SK-N-MC (cell line): ENCODE measurements at regions not wholly inside any gene's neighbourhood (a gene's known extent, or its start where the extent isn't known, plus 50 kb on each side); places are given as distances from the start of the nearest gene placed in this dataset.

Source experiments
- DNase-seq: peaks from one replicate; pipeline ENCODE4 v3.0.0-alpha.2; 2011; ENCODE audit warnings: low read depth, low spot score
- H3K27ac ChIP-seq: fragments of 200-600 bp; sonication (generic); 2 replicates; pipeline ENCODE4 v1.5.1; 2016; ENCODE audit warnings: mixed run types
- H3K36me3 ChIP-seq: fragments of 200-600 bp; sonication (generic); 2 replicates; pipeline ENCODE4 v1.6.1; 2017; ENCODE audit warnings: antibody characterized with exemption, low read length, mixed read lengths; ENCODE audit not compliant: insufficient read depth
- H3K4me3 ChIP-seq: fragments of 200-600 bp; sonication (generic); 2 replicates; pipeline ENCODE4 v1.5.1; 2016
- H3K9ac ChIP-seq: fragments of 200-600 bp; sonication (generic); 2 replicates; pipeline ENCODE4 v1.8.0; 2017; ENCODE audit warnings: mixed run types, mixed read lengths; ENCODE audit not compliant: insufficient read length
- H3K9me3 ChIP-seq: fragments of 200-600 bp; sonication (generic); 2 replicates; pipeline ENCODE4 v1.6.1; 2017; ENCODE audit warnings: low read depth, mild to moderate bottlenecking, antibody characterized with exemption, low read length, moderate library complexity, mixed read lengths
- EZH2 ChIP-seq: fragments of 200-600 bp; sonication (generic); IDR thresholded peaks from one replicate; pipeline ENCODE4 v1.6.1; 2017; ENCODE audit warnings: antibody characterized with exemption
- FOXP2 ChIP-seq: optimal IDR thresholded peaks from 2 replicates; pipeline ENCODE3; 2011; ENCODE audit warnings: mild to moderate bottlenecking, moderate library complexity; ENCODE audit not compliant: insufficient read depth; ENCODE audit errors: extremely low read length, control extremely low read depth
- POLR2AphosphoS5 ChIP-seq: IDR thresholded peaks from 2 replicates; pipeline ENCODE4 v1.6.1; 2012; ENCODE audit warnings: mild to moderate bottlenecking, low read depth, low read length, borderline replicate concordance

DNA sequence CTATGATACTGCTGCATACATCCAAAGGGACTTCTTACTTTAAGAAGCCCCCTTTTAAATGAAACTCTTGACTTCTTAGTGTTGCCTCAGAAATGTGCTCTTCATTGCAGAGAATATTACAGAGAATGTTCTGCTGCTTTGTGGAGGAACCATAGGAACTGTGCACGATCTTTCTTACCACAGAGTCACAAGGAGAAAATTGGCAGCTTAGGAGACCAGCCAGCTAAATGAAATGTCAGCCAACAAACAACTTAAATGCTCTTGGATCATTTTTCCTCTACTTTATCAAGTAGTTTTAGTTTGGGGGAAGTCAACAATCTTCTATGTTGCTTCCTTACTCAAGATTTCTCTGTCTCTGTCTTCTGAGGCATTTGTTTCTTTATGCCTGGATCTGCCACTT lies 125.9 kb upstream of the MLIP start:
- DNase-seq = no peak
- peak overlapping the region; percentile 45 for H3K27ac ChIP-seq
- H3K9ac ChIP-seq = peak overlapping the region; percentile 27
- H3K4me3 ChIP-seq = no peak overlapping the region
- TF ChIP-seq EZH2 (no peak), FOXP2 (no peak), POLR2AphosphoS5 (no peak)
- no peaks in the 10 kb centered on the region for H3K9me3 ChIP-seq
- H3K36me3 ChIP-seq = no peaks in the 10 kb centered on the region

DNA sequence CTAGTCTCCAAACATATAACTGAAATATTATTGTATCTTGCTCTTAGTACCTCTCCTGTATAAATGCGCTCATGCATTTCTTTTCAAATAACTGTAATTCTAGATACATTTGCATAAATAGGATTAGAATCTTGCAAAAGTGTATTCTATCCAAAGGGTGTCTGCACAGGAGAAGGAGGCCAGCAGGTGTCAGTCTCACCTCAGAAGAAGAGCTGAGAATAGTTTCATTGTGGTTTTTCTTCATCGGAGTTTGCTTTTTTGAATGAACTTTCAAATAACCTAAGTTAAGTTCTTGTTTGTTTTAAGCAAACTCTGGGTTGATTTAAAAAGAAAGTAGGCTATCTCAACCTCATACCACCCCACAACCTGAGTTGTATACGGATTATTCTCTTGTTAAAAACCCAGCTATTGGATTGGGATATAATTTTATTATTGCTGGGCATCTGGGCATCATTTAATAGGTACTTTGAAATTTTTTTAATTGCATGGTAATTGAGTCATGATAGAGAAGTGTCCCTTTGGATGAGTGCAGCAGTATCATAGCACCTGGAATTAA lies 125.0 kb upstream of the MLIP start:
- DNase-seq = peak; percentile 77
- peak overlapping the region; percentile 45 for H3K4me3 ChIP-seq
- no peaks in the 10 kb centered on the region for H3K36me3 ChIP-seq
- peak overlapping the region; percentile 65; the same call in 1 of the 2 replicates for H3K27ac ChIP-seq
- H3K9ac ChIP-seq = peak overlapping the region; percentile 26
- no peak for TF ChIP-seq EZH2
- no peaks in the 10 kb centered on the region for H3K9me3 ChIP-seq

DNA sequence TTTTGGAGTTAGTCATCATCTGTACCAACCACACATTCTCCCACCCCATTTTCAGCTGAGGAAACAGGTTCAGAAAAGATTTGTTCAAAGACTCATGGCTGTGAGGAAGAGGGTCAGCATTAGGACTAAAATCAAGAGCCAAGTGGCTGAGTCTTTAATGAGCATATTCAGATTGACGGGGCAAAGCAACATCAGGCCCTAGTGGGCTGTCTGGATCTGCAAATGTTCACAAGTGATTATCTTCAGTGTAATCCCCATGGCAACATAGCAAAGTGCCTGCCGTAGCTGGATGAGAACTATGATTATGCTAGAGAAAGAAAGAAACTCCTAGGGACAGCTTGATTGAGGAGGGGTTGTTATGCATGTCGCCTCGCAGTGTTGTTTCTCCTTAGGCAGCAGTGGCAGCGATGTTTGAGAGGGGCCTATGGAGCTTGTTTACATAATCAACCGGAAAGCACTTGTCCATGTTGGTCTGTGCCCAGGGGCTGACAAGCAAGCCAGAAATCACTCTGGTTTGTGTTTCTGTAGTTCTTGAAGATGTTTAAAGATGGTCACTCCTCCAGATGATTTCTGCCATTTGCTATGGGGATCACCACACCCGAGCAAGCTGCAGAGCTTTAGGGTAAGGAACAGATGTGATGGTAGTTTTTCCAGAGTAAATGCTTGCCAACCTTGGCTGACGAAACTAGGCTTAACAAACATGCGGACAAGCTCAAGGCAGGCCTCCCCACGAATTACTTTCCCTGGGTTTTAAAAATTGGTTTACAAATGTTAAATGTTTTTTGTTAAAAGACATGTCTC lies 124.3 kb upstream of the MLIP start:
- peak overlapping the region; percentile 65; the same call in 1 of the 2 replicates for H3K27ac ChIP-seq
- peak overlapping the region; percentile 45 for H3K4me3 ChIP-seq
- H3K36me3 ChIP-seq = no peaks in the 10 kb centered on the region
- peak overlapping the region; percentile 26 for H3K9ac ChIP-seq
- TF ChIP-seq FOXP2 = no peak
- no peak for DNase-seq
- H3K9me3 ChIP-seq = no peaks in the 10 kb centered on the region

DNA sequence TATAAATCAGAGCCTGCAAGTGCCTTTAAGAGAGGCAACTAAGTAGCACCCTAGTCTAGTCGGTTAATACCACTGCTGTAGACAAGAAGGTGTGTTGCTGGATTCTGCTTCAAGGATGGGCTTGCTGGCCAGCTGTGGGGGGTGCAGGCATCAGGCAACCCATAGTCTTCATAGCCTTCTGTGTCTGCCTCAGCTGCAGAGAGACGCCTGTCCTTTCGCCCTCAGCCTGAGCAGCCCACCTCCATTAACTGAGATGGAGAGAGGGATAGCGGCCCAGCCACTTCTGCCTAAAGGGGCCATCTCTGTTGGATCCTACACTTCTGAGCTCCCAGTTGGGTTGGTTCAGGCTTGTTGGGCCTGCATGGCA lies 123.7 kb upstream of the MLIP start:
- Histone ChIP-seq H3K9ac (no peak overlapping the region), H3K9me3 (no peaks in the 10 kb centered on the region), H3K4me3 (no peak overlapping the region), H3K36me3 (no peaks in the 10 kb centered on the region), H3K27ac (0 out of 2 replicates have a peak overlapping the region, but pooled peaks have one; percentile 65)
- no peak for DNase-seq
- TF ChIP-seq POLR2AphosphoS5 (no peak), EZH2 (no peak), FOXP2 (no peak)

DNA sequence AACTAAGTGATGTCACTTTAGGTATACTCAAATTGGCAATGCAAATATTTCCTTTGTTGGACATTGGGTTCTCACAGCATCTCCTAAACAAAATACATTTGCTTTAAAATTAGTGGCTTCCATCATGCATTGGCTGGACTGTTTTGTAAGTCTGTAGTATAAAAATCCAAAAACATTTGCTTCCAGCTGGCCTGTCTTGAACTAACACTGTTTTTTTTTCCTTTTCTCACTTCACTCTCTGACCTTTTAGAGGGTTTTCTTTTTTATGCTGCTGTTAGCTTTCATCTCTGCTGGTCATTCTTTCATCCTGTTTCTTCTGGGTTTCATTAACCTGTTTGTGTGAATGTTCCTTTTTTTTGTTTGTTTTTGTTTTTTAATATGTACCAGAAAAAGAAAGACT lies 121.7 kb upstream of the MLIP start:
- H3K9ac ChIP-seq = no peak overlapping the region
- H3K36me3 ChIP-seq = no peaks in the 10 kb centered on the region
- H3K27ac ChIP-seq = no peak overlapping the region
- no peak for DNase-seq
- H3K4me3 ChIP-seq = no peak overlapping the region
- no peak for TF ChIP-seq FOXP2
- no peak for TF ChIP-seq POLR2AphosphoS5
- TF ChIP-seq EZH2 = no peak
- H3K9me3 ChIP-seq = no peaks in the 10 kb centered on the region

DNA sequence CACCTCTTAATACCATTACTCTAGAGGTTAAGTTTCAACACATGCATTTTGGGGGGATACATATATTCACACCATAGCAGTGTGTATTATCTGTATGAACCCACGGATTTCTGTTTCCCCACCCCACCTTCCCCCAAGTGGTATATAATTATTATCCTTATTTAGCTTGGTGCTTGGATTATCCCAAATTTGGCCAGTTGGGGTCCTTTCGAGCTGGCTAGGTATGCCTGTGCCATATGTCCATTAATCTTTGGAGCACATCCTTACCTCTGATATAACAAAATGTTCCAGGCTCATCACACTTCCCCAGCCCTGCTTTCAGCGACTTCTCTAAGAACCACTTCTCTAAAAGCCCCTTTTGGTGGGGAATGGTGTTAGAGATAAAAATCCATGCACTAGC lies 118.7 kb upstream of the MLIP start:
- no peaks in the 10 kb centered on the region for H3K9me3 ChIP-seq
- H3K27ac ChIP-seq = no peak overlapping the region
- TF ChIP-seq FOXP2 (no peak), EZH2 (no peak), POLR2AphosphoS5 (no peak)
- no peaks in the 10 kb centered on the region for H3K36me3 ChIP-seq
- no peak overlapping the region for H3K4me3 ChIP-seq
- DNase-seq = no peak
- H3K9ac ChIP-seq = no peak overlapping the region

DNA sequence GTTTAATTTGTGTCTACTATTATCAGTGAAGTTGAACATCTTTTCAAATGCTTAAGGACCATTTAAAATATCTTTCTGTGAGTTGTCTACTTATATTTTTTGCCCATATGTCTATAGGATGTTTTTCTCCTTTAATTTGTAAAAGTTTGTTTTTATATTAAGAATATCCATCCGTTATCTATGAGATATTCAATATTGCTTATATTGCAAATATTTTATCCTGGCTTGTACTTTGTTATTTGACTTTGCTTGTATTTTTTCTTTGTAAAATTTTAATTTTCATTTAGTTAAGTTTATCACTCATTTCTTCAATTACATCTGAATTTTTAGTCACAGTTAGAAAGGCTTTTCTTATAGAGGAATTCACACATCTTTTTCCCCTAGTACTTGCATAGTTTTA lies 117.0 kb upstream of the MLIP start:
- Histone ChIP-seq H3K36me3 (no peaks in the 10 kb centered on the region), H3K9me3 (no peaks in the 10 kb centered on the region), H3K4me3 (no peak overlapping the region), H3K27ac (no peak overlapping the region), H3K9ac (no peak overlapping the region)
- TF ChIP-seq EZH2 (no peak), FOXP2 (no peak), POLR2AphosphoS5 (no peak)
- no peak for DNase-seq

DNA sequence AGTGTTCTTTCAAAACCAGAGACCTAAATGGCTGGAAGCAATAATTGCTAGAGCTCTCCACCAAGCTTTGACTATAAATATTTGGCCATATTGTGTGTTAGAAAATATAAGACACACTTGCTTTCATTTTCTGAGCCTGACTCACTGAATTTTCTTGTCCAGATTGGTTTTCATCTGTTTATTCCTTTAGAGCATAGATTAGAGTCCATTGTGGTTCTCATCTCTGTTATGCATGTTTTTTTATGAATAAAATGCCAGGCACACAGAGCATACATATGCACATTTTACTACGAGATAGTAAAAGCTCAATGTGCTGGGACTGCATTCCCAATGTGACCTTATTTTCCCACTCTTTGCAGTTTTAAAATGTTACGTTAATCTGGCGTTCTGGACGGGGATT lies 115.3 kb upstream of the MLIP start:
- H3K36me3 ChIP-seq = no peaks in the 10 kb centered on the region
- H3K27ac ChIP-seq = no peak overlapping the region
- H3K9ac ChIP-seq = no peak overlapping the region
- DNase-seq = no peak
- no peak for TF ChIP-seq POLR2AphosphoS5
- no peak for TF ChIP-seq EZH2
- TF ChIP-seq FOXP2 = no peak
- H3K4me3 ChIP-seq = no peak overlapping the region
- H3K9me3 ChIP-seq = no peaks in the 10 kb centered on the region

DNA sequence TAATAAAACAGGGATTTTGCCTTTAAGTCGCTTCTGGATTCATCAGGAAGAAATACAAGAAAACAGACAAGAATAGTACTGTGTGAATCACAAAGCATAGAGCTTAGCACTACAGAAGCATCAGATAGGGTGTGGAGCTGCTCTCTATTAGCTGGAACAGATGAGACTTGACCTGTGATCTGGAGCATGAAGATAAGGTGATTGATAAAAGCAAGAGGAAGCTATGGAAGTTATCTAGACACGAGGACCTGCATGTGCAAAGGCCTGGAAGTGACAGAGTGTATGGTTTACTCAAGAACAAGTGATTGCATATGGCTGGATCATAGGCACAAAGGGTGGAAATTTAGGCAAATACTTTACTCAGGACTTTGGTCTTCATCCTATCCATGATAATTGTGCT lies 112.9 kb upstream of the MLIP start:
- no peak for DNase-seq
- H3K9ac ChIP-seq = no peak overlapping the region
- H3K4me3 ChIP-seq = no peak overlapping the region
- no peak for TF ChIP-seq POLR2AphosphoS5
- TF ChIP-seq EZH2 = no peak
- TF ChIP-seq FOXP2 = no peak
- H3K27ac ChIP-seq = no peak overlapping the region
- no peaks in the 10 kb centered on the region for H3K36me3 ChIP-seq
- no peaks in the 10 kb centered on the region for H3K9me3 ChIP-seq
